ENCODE measurements at regions not wholly inside any gene's neighbourhood (a gene's known extent, or its start where the extent isn't known, plus 50 kb on each side); places are given as distances from the start of the nearest gene placed in this dataset.
A peak's percentile ranks its signal among the peaks of the same experiment; 100 is the strongest.
"Not testable (repeated sequence)": the region's sequence is repeated elsewhere in the genome, so short reads cannot be mapped to it uniquely, and the experiment has no call there.

DNA sequence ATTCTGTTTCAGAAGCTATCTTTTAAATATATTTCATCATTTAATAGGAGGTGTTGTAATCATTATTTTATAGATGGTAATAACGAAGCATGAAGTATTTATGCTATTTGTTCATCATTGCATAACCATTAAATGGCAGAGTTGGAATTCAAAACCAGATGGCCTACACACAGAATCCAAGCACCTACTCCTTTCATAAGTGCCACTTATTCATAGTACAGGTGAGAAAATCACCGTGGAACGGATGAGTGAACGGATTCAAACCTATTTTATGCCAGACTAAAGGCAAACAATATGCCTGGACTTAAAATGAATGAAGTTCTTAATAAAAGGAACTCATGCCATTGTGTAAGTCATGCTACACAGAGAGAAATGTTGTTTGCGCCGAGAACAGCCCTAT is 397.9 kb upstream of the ADGRB3 start:
- no peak for DNase-seq (ENCODE audit: low read depth in 2 of 2)

DNA sequence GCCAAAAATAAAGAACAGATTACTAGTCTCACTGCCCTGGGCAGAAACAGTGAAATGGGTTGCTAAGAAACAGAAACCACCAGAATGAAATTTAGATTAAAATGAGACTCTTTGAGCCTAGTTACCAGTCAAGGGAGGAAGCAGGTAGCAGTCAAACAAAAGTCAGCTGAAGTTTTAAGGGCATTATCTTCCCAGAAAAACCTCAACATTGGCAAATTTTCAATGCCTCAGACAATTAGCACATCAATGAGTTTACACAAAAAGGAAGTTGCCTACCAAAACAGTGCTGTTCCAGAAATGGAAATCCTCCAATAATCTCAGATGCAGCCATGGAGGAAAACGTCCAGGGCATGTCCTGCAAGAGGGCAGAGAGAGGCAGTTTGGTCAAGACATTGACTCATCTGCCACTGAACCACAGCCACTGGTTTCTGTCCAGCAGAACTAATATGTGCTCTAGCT is 399.7 kb upstream of the ADGRB3 start:
- peak in 1 of 2 donors; percentile 5 for DNase-seq (ENCODE audit: low read depth in 2 of 2)

DNA sequence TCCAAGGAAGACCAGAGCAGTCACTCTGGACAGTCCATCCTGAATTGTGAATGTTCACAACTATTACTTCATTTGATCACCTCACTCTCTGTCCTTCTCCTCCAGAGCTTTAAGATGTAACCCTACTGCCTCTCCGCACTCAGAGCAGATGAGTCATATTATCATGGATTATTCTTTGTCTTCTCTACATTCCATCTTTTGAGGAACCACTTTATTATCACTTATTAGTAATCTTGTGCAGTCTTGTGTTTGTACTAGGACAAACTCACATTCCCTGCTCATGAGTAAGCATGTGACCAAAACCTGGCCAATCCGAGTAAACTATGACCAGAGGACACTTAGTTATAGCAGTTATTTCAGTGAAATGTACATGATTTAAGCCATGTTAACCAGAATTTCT is 401.5 kb upstream of the ADGRB3 start:
- DNase-seq (ENCODE audit: low read depth in 2 of 2), result no peak

DNA sequence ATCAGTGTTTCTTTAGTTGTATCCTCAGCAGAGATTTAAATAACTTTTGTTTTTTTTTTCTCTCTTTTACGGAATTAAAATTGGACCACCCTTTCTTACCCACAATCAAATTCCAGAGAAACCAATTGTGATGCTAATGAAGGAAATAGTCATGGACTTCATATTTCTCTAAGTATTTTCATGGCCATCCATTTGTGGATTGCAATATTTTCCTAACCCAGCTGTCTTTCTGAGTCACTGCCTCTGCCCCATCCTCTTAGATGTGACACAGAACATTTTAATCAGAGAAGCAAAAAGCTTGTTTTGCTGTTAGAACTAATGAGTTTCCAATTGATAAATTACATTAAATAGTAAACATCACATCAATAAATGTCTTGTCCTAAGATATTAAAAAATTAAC is 405.5 kb upstream of the ADGRB3 start:
- no peak for DNase-seq (ENCODE audit: low read depth in 2 of 2)

DNA sequence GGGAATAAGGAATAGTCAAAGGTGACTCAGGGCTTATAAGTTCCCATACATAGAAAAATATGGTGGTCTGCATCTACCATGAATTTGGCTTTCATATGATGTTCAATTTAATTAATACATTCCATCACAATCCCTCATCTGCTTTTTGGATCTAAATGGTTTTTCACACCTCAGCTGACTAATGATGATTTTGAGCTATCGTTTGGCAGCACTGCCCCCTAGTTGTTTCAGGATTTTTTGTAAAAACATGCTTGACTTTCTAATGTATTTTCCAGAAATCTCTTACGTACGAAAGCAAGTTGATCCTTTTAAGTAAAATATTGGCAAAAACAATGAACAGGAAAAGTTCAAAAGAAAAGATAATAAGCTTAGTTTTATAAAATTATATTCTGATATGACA is 408.6 kb upstream of the ADGRB3 start:
- peak in 1 of 2 donors; percentile 26 for DNase-seq (ENCODE audit: low read depth in 2 of 2)

DNA sequence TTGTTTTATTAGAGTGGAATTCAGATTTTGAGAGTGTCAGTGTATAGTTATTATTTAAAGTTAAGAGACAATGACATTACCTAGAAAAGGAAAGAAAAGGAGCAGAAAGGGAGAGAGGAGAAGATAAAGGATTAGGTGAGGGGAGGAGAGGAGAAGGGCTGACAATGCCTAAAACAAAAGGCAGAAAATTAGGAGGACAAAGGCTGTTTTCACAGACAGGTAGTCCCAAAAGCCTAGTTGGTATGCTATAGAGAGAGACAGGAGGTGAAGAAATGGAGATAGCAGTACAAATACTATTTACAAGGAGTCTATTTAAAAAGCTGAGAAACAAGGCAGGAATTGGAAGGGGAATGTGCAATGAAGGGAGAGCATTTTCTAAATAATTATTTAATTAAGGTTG is 409.4 kb upstream of the ADGRB3 start:
- no peak for DNase-seq (ENCODE audit: low read depth in 2 of 2)

DNA sequence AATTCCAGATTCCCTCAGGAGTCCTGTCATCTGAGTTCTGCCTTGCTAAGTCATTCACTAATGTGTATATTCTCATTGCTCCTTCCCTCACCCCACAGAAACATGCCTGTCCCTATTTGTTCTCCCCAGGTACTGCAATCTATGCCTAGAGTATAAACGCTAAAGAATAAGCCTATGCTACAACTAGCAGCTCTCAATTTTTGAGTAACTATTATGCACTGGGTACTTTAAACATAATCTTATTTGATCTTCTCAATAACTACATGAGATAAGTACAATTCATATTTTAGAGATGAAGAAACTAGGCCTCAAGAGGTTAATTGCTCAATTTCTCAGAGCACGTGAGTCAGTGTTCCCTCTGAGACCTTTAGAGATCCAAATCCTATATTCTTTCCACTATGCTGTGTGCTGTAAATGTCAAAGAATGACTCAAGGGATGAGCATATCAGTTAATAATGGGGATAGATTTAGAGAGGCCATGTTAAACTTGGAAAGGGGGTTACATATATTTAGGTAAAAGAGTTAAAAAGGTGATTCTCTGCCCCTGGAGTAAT is 423.8 kb upstream of the ADGRB3 start:
- no peak for DNase-seq (ENCODE audit: low read depth in 2 of 2)

DNA sequence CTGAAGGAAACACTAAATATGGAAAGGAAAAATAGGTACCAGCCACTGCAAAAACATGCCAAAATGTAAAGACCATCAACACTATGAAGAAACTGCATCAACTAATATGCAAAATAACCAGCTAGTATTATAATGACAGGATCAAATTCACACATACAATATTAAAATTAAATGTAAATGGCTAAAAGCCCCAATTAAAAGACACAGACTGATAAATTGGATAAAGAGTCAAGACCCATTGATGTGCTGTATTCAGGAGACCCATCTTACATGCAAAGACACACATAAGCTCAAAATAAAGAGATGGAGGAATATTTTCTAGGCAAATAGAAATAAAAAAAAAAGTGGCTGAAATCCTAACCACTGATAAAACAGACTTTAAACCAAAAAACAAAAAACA is 427.5 kb upstream of the ADGRB3 start:
- not testable (repeated sequence) for DNase-seq (ENCODE audit: low read depth in 2 of 2)

DNA sequence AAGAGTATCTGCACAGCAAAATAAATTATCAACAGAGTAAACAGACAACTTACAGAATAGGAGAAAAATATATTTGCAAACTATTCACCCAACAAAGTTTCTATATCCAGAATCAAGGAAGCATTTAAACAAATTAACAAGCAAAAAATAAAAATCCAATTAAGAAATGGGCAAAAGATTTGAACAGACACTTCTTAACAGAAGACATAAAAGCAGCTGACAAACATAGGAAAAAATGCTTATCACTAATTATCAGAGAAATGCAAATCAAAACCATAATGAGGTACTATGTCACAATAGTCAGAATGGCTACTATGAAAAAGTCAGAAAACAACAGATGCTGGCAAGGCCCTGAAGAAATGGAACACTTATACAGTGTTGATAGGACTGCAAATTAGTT is 434.2 kb upstream of the ADGRB3 start:
- no peak for DNase-seq (ENCODE audit: low read depth in 2 of 2)

DNA sequence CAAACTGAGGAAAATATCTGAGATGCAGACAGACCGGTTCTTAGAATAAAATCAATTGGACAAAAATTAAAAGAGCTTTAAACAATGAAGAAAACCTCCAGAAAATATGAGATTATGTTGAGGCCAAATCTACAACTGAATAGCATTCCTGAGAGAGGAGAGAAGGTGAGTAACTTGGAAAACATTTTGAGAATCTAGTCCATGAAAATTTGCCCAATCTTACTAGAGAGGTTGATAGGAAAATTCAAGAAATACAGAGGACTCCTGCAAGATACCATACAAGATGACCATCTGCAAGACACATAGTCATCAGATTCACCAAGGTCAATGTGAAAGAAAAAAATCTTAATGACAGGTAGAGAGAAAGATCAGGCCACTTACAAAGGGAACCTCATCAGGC is 437.7 kb upstream of the ADGRB3 start:
- DNase-seq (ENCODE audit: low read depth in 2 of 2), result no peak

DNA sequence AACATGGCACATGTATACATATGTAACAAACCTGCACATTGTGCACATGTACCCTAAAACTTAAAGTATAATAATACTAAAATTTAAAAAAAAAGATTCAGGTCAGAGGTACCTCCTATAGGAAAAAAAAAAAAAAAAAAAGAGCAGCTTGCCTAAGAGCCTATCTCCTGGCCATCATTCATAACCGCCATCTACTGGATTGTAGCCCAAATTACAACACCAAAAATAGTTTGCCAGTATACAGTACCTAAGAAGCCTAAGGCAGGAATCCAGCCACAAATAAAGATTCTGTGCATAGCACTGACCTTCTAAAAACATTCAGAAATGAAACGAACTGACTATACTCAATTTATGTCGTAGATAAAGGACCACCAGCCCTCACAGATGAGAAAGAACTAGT is 438.4 kb upstream of the ADGRB3 start:
- DNase-seq (ENCODE audit: low read depth in 2 of 2), result peak; percentile 0 to 33

DNA sequence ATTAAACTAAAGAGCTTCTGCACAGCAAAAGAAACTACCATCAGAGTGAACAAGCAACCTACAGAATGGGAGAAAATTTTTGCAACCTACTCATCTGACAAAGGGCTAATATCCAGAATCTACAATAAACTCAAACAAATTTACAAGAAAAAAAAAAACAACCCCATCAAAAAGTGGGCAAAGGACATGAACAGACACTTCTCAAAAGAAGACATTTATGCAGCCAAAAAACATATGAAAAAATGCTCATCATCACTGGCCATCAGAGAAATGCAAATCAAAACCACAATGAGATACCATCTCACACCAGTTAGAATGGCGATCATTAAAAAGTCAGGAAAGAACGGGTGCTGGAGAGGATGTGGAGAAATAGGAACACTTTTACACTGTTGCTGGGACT is 439.3 kb upstream of the ADGRB3 start:
- not testable (repeated sequence) for DNase-seq (ENCODE audit: low read depth in 2 of 2)

DNA sequence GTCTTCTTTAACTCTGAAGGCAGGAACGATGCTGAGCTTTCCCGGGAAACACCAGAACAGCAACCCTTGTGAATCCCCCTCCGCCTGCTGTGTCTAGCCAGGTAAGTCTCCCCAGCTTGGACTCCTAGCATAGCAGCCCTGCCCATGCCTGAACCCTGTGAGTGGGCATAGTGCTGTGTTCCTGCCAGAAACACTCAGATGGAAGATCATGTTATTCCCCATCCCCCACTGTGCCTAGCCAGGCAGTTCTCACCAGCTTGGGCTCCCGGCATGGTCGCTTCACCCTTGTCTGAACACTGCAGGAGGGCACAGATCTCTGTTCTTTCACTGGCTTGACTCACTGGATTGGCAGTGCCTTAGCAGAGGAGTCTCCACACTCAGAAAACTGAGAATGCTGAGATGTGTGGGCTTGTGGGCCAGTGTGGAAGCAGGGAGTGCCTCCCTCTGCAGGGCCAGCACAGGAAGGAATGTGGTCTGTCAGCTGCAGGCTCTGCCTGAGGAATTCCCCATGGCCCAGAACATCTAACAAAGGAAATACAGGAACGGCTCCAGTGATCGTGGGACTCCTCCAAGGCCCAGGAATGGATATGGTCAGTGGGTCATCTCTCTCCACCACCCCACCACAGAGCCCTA is 440.1 kb upstream of the ADGRB3 start:
- DNase-seq (ENCODE audit: low read depth in 2 of 2), result no peak

DNA sequence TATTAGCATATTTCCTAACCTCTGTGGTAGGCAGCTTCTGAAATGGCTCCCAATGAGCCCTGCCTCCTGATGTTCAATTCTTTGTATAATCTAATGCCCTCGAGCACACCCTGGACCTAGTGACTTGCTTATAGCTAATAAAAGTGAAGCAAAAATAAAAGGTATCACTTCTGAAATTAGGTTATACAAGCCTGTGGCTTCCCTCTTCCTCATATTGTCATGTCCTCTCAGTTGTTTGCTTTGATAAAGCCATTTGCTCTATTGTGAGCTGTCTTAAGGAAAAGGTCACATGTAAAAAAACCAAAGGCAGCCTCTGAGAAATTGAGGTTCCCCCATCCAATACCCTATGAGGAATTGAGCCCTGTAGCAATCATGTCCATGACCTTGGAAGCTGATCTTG is 442.1 kb upstream of the ADGRB3 start:
- no peak for DNase-seq (ENCODE audit: low read depth in 2 of 2)

DNA sequence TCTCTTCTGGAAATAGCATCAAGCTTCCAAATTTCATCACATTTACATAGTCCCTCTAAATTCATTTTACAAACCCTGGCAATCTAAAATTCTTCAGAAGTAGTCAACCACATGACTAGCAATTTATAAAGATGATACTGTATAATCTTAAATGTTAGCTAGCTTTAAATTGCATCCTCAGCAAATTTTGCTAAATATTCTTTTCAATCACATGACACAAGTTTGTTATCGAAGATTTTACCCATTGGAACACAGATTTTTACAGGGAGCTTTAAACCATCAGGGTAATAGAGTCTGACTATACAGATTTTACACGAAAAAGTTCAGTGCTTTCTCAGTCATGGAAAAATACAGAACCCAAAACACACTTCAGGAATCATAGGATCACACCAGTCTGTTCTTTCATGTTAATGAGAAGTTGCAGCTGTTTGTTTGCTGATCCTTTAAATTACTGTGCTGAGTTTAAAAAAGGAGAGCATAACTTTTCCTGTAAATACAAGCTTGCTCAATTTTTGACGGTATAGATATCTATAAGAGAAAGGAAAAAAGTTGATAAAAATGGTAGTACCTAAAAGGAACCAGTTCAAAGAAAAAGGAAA is 445.8 kb upstream of the ADGRB3 start:
- no peak for DNase-seq (ENCODE audit: low read depth in 2 of 2)

DNA sequence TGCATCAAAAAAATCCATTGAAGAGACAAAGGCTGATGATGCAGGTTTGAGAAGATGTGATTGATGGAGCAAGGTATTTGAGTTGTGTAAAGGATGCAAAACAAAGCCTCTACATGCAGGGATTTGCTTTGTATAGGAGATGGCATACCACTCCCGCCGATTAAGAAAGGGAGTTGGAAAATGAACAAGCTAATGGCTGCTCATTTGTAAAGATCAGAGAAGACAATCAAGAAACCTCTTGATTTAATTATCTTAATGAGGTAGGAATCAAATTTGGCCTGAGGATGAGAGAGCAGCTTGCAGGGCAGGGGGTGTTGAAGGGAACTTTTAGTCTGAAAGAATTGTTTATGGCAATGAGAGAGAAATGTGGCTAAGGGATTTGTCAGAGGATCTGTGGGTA is 448.2 kb upstream of the ADGRB3 start:
- DNase-seq (ENCODE audit: low read depth in 2 of 2), result no peak

DNA sequence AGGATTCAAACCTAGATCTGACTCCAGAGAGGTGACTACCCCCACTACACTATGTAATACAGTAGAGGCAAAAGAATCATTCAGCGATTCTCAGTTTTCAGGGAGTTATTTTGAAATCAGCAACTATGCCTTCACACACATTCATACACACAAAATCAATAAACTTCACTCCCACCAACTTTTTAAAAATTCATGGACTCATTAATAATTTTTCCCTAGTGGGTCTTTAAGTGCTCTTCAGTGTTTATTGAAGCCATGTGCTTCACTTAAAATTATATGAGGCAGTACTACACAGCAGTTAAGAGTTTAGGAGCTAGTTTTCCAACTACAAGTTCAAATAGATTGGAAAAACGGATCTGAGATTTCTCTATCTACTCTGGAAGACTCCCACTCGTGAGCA is 452.7 kb upstream of the ADGRB3 start:
- DNase-seq (ENCODE audit: low read depth in 2 of 2), result no peak

DNA sequence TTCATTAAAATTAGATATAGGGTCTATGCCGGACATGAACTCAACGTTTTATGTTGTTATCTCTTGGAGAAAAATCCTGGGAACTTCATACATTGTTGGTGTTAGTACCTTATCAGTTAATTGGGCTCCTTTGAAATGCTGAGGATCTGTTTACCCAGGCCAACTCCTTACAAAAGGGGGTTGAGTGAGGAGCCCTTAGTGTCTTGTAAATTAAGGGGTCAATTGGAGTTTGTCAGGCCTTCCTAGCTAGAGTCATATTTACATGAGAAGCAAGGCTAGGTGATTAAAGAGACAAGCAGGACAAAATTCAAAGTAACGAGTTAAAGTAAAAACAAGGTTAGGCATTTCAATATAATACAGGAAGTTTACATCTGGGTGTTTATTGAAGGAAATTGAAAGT is 454.1 kb upstream of the ADGRB3 start:
- DNase-seq (ENCODE audit: low read depth in 2 of 2), result not testable (repeated sequence)

DNA sequence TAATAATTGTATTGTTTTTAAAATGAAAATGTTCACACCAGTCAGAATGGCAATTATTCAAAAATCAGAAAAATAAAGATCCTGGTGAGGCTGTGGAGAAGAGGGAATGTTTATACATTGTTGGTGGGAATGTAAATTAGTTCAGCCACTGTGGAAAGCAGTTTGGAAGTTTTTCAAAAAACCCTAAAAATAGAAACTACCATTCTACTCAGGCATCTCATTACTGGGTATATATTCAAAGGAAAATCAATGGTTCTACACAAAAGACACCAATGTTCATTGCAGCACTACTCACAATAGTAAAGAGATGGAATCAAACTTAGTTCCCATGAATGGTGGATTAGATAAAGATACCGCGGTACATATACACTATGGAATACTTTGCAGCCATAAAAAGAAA is 461.5 kb upstream of the ADGRB3 start:
- no peak for DNase-seq (ENCODE audit: low read depth in 2 of 2)

DNA sequence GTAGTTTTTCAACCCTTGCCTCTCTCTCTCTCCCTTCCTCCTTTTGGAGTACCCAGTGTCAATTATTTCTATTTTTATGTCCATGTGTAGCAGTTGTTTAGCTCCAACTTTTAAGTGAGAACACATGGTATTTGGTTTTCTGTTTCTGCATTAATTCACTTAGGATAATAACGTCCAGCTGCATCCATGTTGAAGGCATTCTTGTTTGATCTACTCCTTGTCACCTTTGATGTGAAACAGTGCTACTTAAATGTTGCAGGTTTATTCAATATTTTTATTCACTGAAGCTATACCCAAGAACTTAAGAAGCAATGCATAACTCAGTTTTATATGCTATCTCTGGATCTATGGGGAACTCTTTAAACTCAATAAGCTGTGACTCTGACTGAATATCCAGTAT is 465.2 kb upstream of the ADGRB3 start:
- DNase-seq (ENCODE audit: low read depth in 2 of 2), result no peak

DNA sequence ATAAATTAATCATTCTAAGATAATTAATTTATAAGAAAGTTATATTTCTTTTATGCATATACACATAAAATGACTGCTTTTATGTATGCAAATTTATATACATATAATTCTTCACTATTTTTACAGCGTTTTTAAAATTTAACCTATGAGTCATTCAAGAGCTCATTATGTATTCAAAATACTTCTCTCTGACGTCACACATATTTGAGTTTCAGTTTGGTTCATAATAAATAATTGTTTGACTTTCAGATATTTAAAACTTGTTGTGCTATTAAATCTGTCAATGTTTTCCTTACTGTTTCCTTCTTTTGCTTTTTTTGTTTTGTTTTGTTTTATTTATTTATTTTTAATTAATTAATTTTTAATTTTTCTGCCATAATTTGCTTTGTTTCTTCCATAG is 467.5 kb upstream of the ADGRB3 start:
- no peak for DNase-seq (ENCODE audit: low read depth in 2 of 2)

DNA sequence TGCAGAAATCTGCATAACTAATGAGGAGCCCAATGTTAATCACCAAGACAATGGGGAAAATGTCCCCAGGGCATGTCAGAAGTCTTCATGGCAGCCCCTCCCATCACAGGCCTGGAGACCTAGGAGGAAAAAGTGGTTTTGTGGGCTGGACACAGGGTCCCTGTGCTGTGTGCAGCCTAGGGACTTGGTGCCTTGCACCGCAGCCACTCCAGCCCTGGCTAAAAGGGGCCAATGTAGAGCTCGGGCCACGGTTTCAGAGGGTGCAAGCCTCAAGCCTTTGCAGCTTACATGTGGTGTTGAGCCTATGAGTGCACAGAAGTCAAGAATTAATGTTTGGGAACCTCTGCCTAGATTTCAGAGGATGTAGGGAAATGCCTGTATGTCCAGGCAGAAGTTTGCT is 474.3 kb upstream of the ADGRB3 start:
- DNase-seq (ENCODE audit: low read depth in 2 of 2), result not testable (repeated sequence)

DNA sequence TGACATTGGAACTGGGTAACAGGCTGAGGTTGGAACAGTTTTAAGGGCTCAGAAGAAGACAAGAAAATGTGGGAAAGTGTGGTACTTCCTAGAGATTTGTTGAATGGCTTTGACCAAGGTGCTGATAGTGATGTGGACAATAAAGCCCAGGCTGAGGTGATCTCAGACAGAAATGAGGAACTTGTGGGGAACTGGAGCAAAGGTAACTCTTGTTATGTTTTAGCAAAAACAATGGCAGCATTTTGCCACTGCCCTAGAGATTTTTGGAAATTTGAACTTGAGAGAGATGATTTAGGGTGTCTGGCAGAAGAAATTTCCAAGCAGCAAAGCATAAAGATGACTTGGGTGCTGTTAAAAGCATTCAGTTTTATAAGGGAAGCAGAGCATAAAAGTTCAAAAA is 474.7 kb upstream of the ADGRB3 start:
- no peak for DNase-seq (ENCODE audit: low read depth in 2 of 2)

Data from lung microvascular endothelial cell (primary cell).